GM23338 (cell line): ENCODE measurements at regions not wholly inside any gene's neighbourhood (a gene's known extent, or its start where the extent isn't known, plus 50 kb on each side); places are given as distances from the start of the nearest gene placed in this dataset.

Source experiments
- CTCF ChIP-seq, 2 experiments: fragments of 200-600 bp in 1 of 2; sonication (generic) in 1 of 2; conservative IDR thresholded peaks; 2 replicates each; pipeline versions ENCODE4 v1.5.1 to v1.6.1; 2016 to 2017; ENCODE audit warnings: antibody characterized with exemption in 2 of 2, low read depth in 2 of 2, mild to moderate bottlenecking in 2 of 2, moderate library complexity in 1 of 2
- EZH2 ChIP-seq: fragments of 200-600 bp; sonication (generic); IDR thresholded peaks from one replicate; pipeline ENCODE4 v1.8.0; 2017; ENCODE audit warnings: antibody characterized with exemption, mild to moderate bottlenecking, low read depth; ENCODE audit not compliant: unreplicated experiment
- EZH2phosphoT487 ChIP-seq: fragments of 200-600 bp; sonication (generic); IDR thresholded peaks from one replicate; pipeline ENCODE4 v1.8.1; 2018; ENCODE audit warnings: antibody characterized with exemption; ENCODE audit not compliant: unreplicated experiment
- JUNB ChIP-seq: IDR thresholded peaks from one replicate; pipeline ENCODE4 v1.6.1; 2016; ENCODE audit warnings: antibody characterized with exemption; ENCODE audit not compliant: unreplicated experiment
- POLR2AphosphoS5 ChIP-seq: IDR thresholded peaks from 2 replicates; pipeline ENCODE4 v1.6.1; 2016; ENCODE audit warnings: antibody characterized with exemption, low read depth
- ZNF331 ChIP-seq: fragments of 250-450 bp; sonication (Bioruptor Pico); IDR thresholded peaks from 2 replicates; pipeline ENCODE4 v1.5.0; 2020; ENCODE audit warnings: low read depth, mild to moderate bottlenecking, moderate library complexity

GRCh38 chr19:28414748-28415147 lies 798.2 kb downstream of the UQCRFS1 start:
- no peak for TF ChIP-seq CTCF (conservative IDR thresholded peaks at IDR 0.05; ENCODE audit: low read depth in 2 of 2)
- TF ChIP-seq EZH2, result no peak
- TF ChIP-seq JUNB, result no peak
- TF ChIP-seq ZNF331 (CRISPR knock-in tag), result no peak
- no peak for TF ChIP-seq EZH2phosphoT487
- no peak for TF ChIP-seq POLR2AphosphoS5
